OCI-M1 (cell line): ENCODE measurements at regions not wholly inside any gene's neighbourhood (a gene's known extent, or its start where the extent isn't known, plus 50 kb on each side); places are given as distances from the start of the nearest gene placed in this dataset.

Source experiments
- DNase-seq: peaks from one replicate; lab custom pipeline; 2025; lab: John Stamatoyannopoulos, UW

GRCh38 chr22:48941033-48941902 is 886.4 kb downstream of the BRD1 start:
- DNase-seq, result no peak

- no peak for DNase-seq
Measured at GRCh38 chr22:48940266-48941032, 887.2 kb downstream of the BRD1 start.

GRCh38 chr22:48939441-48940265 is 888.0 kb downstream of the BRD1 start:
- DNase-seq, result no peak

- no peak for DNase-seq
Measured at GRCh38 chr22:48938741-48939140, 888.9 kb downstream of the BRD1 start.

- no peak for DNase-seq
Measured at GRCh38 chr22:48937032-48937639, 890.5 kb downstream of the BRD1 start.

- no peak for DNase-seq
Measured at GRCh38 chr22:48936391-48936790, 891.3 kb downstream of the BRD1 start.

GRCh38 chr22:48934446-48934845 is 893.2 kb downstream of the BRD1 start:
- DNase-seq, result no peak

GRCh38 chr22:48931452-48931851 is 896.2 kb downstream of the BRD1 start:
- DNase-seq, result no peak

- no peak for DNase-seq
Measured at GRCh38 chr22:48929276-48929790, 898.3 kb downstream of the BRD1 start.

- no peak for DNase-seq
Measured at GRCh38 chr22:48927591-48927990, 900.1 kb downstream of the BRD1 start.

- DNase-seq, result no peak
Measured at GRCh38 chr22:48926643-48927042, 901.0 kb downstream of the BRD1 start.

GRCh38 chr22:48926136-48926535 is 901.5 kb downstream of the BRD1 start:
- no peak for DNase-seq

GRCh38 chr22:48925450-48925849 is 902.2 kb downstream of the BRD1 start:
- no peak for DNase-seq

- DNase-seq, result no peak
Measured at GRCh38 chr22:48923996-48924395, 903.7 kb downstream of the BRD1 start.

- no peak for DNase-seq
Measured at GRCh38 chr22:48923165-48923865, 904.4 kb downstream of the BRD1 start.

GRCh38 chr22:48921411-48921903 is 906.2 kb downstream of the BRD1 start:
- no peak for DNase-seq

- no peak for DNase-seq
Measured at GRCh38 chr22:48920776-48921241, 906.9 kb downstream of the BRD1 start.

GRCh38 chr22:48919851-48920589 is 907.7 kb downstream of the BRD1 start:
- no peak for DNase-seq

- no peak for DNase-seq
Measured at GRCh38 chr22:48919187-48919590, 908.5 kb downstream of the BRD1 start.

GRCh38 chr22:48918585-48919186 is 909.0 kb downstream of the BRD1 start:
- DNase-seq, result no peak
